GM18511 (cell line): ENCODE measurements at regions not wholly inside any gene's neighbourhood (a gene's known extent, or its start where the extent isn't known, plus 50 kb on each side); places are given as distances from the start of the nearest gene placed in this dataset.

Experiments used
- ATAC-seq: cut with Tn5 transposase; IDR thresholded peaks from one replicate; pipeline ENCODE4 v1.9.1; 2021; ENCODE audit warnings: mild to moderate bottlenecking, moderate library complexity; ENCODE audit not compliant: unreplicated experiment

- no peak for ATAC-seq
Measured at GRCh38 chr2:2707206-2707991, 376.3 kb upstream of the MYT1L start.

- ATAC-seq, result no peak
Measured at GRCh38 chr2:2706306-2706705, 375.2 kb upstream of the MYT1L start.

- ATAC-seq, result no peak
Measured at GRCh38 chr2:2705871-2706270, 374.8 kb upstream of the MYT1L start.

GRCh38 chr2:2704428-2705090, 373.5 kb upstream of the MYT1L start:
- ATAC-seq, result no peak

- no peak for ATAC-seq
Measured at GRCh38 chr2:2703762-2704427, 372.8 kb upstream of the MYT1L start.

- ATAC-seq, result no peak
Measured at GRCh38 chr2:2703172-2703571, 372.1 kb upstream of the MYT1L start.

- no peak for ATAC-seq
Measured at GRCh38 chr2:2702385-2702784, 371.3 kb upstream of the MYT1L start.

GRCh38 chr2:2701813-2702212, 370.7 kb upstream of the MYT1L start:
- ATAC-seq, result no peak

- no peak for ATAC-seq
Measured at GRCh38 chr2:2701176-2701781, 370.2 kb upstream of the MYT1L start.

GRCh38 chr2:2699121-2699505, 368.0 kb upstream of the MYT1L start:
- no peak for ATAC-seq

- ATAC-seq, result no peak
Measured at GRCh38 chr2:2698182-2699120, 367.4 kb upstream of the MYT1L start.

GRCh38 chr2:2696733-2697455, 365.8 kb upstream of the MYT1L start:
- ATAC-seq, result no peak

- no peak for ATAC-seq
Measured at GRCh38 chr2:2696325-2696724, 365.2 kb upstream of the MYT1L start.

GRCh38 chr2:2694746-2695145, 363.7 kb upstream of the MYT1L start:
- ATAC-seq, result no peak

- ATAC-seq, result no peak
Measured at GRCh38 chr2:2692599-2693389, 361.7 kb upstream of the MYT1L start.

- ATAC-seq, result no peak
Measured at GRCh38 chr2:2691419-2691818, 360.3 kb upstream of the MYT1L start.

GRCh38 chr2:2690985-2691384, 359.9 kb upstream of the MYT1L start:
- no peak for ATAC-seq

GRCh38 chr2:2689306-2689705, 358.2 kb upstream of the MYT1L start:
- no peak for ATAC-seq

- ATAC-seq, result no peak
Measured at GRCh38 chr2:2688254-2688653, 357.2 kb upstream of the MYT1L start.
